ENCODE measurements at regions not wholly inside any gene's neighbourhood (a gene's known extent, or its start where the extent isn't known, plus 50 kb on each side); places are given as distances from the start of the nearest gene placed in this dataset.

DNA sequence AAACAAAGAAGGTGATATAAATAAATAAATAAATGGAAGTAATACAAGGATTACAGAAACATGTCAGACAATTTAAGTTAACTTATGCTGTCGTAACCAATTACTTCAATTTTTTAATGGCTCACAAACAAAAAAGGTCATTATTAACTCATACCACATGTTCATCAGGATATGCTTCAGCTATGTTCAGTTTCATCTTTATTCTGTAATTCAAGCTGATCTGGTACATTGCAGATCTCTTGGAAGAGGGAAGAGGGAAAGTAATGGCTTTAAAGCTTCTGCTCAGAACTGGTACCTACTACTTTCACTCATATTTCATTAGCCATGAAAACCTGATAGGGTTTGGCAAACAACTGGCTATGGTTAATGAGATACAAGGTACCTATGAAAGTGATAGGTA, 67.6 kb upstream of the ERBB4 start:
- TF ChIP-seq EZH2phosphoT487 (IDR thresholded peaks at IDR 0.05; ENCODE audit: borderline replicate concordance, low read length) (no peak), EZH2 (IDR thresholded peaks at IDR 0.05; ENCODE audit: low read length, unreplicated experiment) (no peak)
- TF ChIP-seq, protein P1, sequence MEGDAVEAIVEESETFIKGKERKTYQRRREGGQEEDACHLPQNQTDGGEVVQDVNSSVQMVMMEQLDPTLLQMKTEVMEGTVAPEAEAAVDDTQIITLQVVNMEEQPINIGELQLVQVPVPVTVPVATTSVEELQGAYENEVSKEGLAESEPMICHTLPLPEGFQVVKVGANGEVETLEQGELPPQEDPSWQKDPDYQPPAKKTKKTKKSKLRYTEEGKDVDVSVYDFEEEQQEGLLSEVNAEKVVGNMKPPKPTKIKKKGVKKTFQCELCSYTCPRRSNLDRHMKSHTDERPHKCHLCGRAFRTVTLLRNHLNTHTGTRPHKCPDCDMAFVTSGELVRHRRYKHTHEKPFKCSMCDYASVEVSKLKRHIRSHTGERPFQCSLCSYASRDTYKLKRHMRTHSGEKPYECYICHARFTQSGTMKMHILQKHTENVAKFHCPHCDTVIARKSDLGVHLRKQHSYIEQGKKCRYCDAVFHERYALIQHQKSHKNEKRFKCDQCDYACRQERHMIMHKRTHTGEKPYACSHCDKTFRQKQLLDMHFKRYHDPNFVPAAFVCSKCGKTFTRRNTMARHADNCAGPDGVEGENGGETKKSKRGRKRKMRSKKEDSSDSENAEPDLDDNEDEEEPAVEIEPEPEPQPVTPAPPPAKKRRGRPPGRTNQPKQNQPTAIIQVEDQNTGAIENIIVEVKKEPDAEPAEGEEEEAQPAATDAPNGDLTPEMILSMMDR (conservative IDR thresholded peaks at IDR 0.05; ENCODE audit: low read depth, low read length) = no peak
- no peak overlapping the region for H3K9ac ChIP-seq (ENCODE audit: low read length)
- no peak for ATAC-seq
- H3K27ac ChIP-seq (ENCODE audit: low read length) = no peak overlapping the region
- no peaks in the 10 kb centered on the region for H4K20me1 ChIP-seq (ENCODE audit: low read length)
- no peaks in the 10 kb centered on the region; the same call in 1 of the 2 replicates for H3K9me2 ChIP-seq (replicated peaks; ENCODE audit: low read length)
- BruUV-seq (replicated peaks) = no TSS peak
- intact Hi-C loops (cut with micrococcal nuclease) = no loop called here
- H3K4me2 ChIP-seq (ENCODE audit: low read length) = no peak overlapping the region
- no peak overlapping the region for H3K4me3 ChIP-seq (ENCODE audit: low read length)
- H3K4me1 ChIP-seq (ENCODE audit: insufficient read depth, low read length) = no peaks in the 10 kb centered on the region
- H3K27me3 ChIP-seq (ENCODE audit: low read length) = no peaks in the 10 kb centered on the region
- no peaks in the 10 kb centered on the region for H3K79me2 ChIP-seq (ENCODE audit: low read length)
- DNase-seq = no peak
- no peaks in the 10 kb centered on the region for H3F3A ChIP-seq (ENCODE audit: low read length, unreplicated experiment)
- no peaks in the 10 kb centered on the region for H3K9me3 ChIP-seq (ENCODE audit: low read length)
- POLR2A ChIA-PET (ENCODE audit: unreplicated experiment) = no interaction called here
- H2AFZ ChIP-seq (ENCODE audit: low read length) = no peak overlapping the region
- no peaks in the 10 kb centered on the region for H3K36me3 ChIP-seq (ENCODE audit: low read depth, low read length)
- CTCF ChIA-PET = no interaction called here

DNA sequence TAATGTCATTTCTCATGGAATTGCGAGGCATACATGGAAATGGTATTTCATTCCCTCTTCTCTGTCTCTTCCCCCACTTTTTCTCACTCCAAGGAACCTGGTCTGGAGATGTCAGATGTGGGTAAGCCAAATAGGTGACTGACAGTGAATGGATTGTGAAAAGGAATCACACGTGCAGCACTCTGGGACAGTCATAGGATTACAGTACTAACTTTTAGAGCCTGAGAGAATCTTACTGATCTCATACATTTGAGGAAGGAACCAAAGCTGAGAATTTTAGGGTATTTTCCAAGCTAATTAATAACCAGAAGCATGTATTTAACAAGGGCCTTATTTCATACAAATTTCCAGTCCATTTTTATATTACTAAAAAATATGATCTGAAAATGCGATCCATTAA, 58.1 kb upstream of the ERBB4 start:
- DNase-seq (no peak), ATAC-seq (no peak)
- peaks cover 28% of the 10 kb centered on the region for H3K4me1 ChIP-seq (ENCODE audit: insufficient read depth, low read length)
- no peaks in the 10 kb centered on the region for H3K9me3 ChIP-seq (ENCODE audit: low read length)
- intact Hi-C loops (cut with micrococcal nuclease) = loop anchor here (10.0 kb wide), 1 partner anchor 638 kb away; no protein-coding TSS in a partner anchor
- no peaks in the 10 kb centered on the region for H3K9me2 ChIP-seq (replicated peaks; ENCODE audit: low read length)
- CTCF ChIA-PET = no interaction called here
- POLR2A ChIA-PET (ENCODE audit: unreplicated experiment) = no interaction called here
- no peaks in the 10 kb centered on the region for H3K79me2 ChIP-seq (ENCODE audit: low read length)
- no peaks in the 10 kb centered on the region for H3F3A ChIP-seq (ENCODE audit: low read length, unreplicated experiment)
- H3K4me3 ChIP-seq (ENCODE audit: low read length) = no peak overlapping the region
- no peaks in the 10 kb centered on the region for H4K20me1 ChIP-seq (ENCODE audit: low read length)
- H3K4me2 ChIP-seq (ENCODE audit: low read length) = no peak overlapping the region
- H3K27me3 ChIP-seq (ENCODE audit: low read length) = no peaks in the 10 kb centered on the region
- H2AFZ ChIP-seq (ENCODE audit: low read length) = no peak overlapping the region
- H3K36me3 ChIP-seq (ENCODE audit: low read depth, low read length) = no peaks in the 10 kb centered on the region
- no peak overlapping the region for H3K9ac ChIP-seq (ENCODE audit: low read length)
- TF ChIP-seq, protein P1 (conservative IDR thresholded peaks at IDR 0.05; ENCODE audit: low read depth, low read length) = no peak
- TF ChIP-seq EZH2phosphoT487 (IDR thresholded peaks at IDR 0.05; ENCODE audit: borderline replicate concordance, low read length) = no peak
- no peak for TF ChIP-seq EZH2 (IDR thresholded peaks at IDR 0.05; ENCODE audit: low read length, unreplicated experiment)
- no TSS peak for BruUV-seq (replicated peaks)
- H3K27ac ChIP-seq (ENCODE audit: low read length) = no peak overlapping the region

DNA sequence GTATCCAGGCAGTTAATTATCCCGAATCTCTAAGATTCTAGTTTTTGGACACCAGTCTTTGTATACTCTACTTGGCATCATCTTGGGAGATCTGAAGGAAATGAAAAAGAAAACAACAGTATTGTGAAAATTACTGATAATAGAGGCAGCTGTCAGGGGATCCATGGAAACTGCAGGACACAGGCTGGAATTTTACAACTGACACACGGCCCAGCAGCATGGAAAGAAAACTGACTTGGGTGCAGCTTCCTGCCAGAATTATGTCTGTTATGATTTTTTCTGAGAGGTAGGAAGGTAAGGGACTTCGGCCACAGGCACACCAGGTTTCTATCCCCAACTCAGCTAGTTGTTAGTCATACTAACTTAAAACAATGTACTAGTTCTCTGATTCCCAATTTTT, 57.7 kb upstream of the ERBB4 start:
- intact Hi-C loops (cut with micrococcal nuclease) = loop anchor here (10.0 kb wide), 1 partner anchor 639 kb away; no protein-coding TSS in a partner anchor
- Histone ChIP-seq H3K4me2 (ENCODE audit: low read length) (no peak overlapping the region), H3K9me2 (replicated peaks; ENCODE audit: low read length) (no peaks in the 10 kb centered on the region), H3K79me2 (ENCODE audit: low read length) (no peaks in the 10 kb centered on the region), H3K27me3 (ENCODE audit: low read length) (no peaks in the 10 kb centered on the region), H3K27ac (ENCODE audit: low read length) (no peak overlapping the region), H3K4me3 (ENCODE audit: low read length) (no peak overlapping the region), H3K9ac (ENCODE audit: low read length) (no peak overlapping the region), H2AFZ (ENCODE audit: low read length) (0 out of 2 replicates have a peak overlapping the region, but pooled peaks have one; percentile 63), H3F3A (ENCODE audit: low read length, unreplicated experiment) (no peaks in the 10 kb centered on the region), H3K36me3 (ENCODE audit: low read depth, low read length) (no peaks in the 10 kb centered on the region), H3K9me3 (ENCODE audit: low read length) (no peaks in the 10 kb centered on the region), H4K20me1 (ENCODE audit: low read length) (no peaks in the 10 kb centered on the region), H3K4me1 (ENCODE audit: insufficient read depth, low read length) (peaks cover 28% of the 10 kb centered on the region)
- ChIA-PET POLR2A (ENCODE audit: unreplicated experiment) (no interaction called here), CTCF (no interaction called here)
- BruUV-seq (replicated peaks) = no TSS peak
- TF ChIP-seq EZH2phosphoT487 (IDR thresholded peaks at IDR 0.05; ENCODE audit: borderline replicate concordance, low read length) (no peak), EZH2 (IDR thresholded peaks at IDR 0.05; ENCODE audit: low read length, unreplicated experiment) (no peak)
- TF ChIP-seq, protein P1 (conservative IDR thresholded peaks at IDR 0.05; ENCODE audit: low read depth, low read length) = no peak
- no peak for DNase-seq
- no peak for ATAC-seq

Data from PC-3 (cell line).